ENCODE measurements at regions not wholly inside any gene's neighbourhood (a gene's known extent, or its start where the extent isn't known, plus 50 kb on each side); places are given as distances from the start of the nearest gene placed in this dataset.
"Not testable (repeated sequence)": the region's sequence is repeated elsewhere in the genome, so short reads cannot be mapped to it uniquely, and the experiment has no call there.

DNA sequence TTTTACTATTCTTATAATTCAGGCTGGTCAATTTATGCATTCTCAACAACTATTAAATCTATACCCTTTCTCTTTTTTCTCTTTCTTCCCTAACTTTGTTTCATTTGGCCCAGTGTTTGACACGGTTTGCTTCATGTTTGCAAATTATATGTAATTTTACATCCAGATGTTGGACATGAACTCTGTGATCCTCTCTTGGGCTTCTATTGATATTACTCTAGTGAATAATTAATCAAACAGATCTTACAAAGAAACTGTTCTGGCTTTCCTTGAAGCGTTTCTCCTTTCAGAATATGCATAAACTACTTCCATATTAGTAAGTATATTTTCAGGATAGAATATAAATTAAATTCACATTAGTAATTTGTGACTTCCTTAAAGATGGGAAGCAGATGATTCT is 225.1 kb upstream of the TMEFF2 start:
- intact Hi-C loops (cut with DNase I; ENCODE audit: low total_unique reads): no loop called here
- no peaks in the 10 kb centered on the region for H3K27me3 ChIP-seq
- peaks cover 0 to 5% (median 3%) of the 10 kb centered on the region in 4 donors for H3K9me3 ChIP-seq
- no peaks in the 10 kb centered on the region for H3K4me1 ChIP-seq
- no peaks in the 10 kb centered on the region for H3K36me3 ChIP-seq
- WGBS, 5 donors: 61 to 68% (median 67%) methylated on average over 2 of the region's 2 CpGs
- peak in 1 of 2 donors; percentile 4 for DNase-seq
- H3K4me3 ChIP-seq: no peak overlapping the region
- TF ChIP-seq CTCF (IDR thresholded peaks at IDR 0.05) (no peak), EP300 (IDR thresholded peaks at IDR 0.05) (no peak), POLR2AphosphoS5 (IDR thresholded peaks at IDR 0.05) (no peak), POLR2A (IDR thresholded peaks at IDR 0.05) (no peak)
- H3K27ac ChIP-seq: no peak overlapping the region

GRCh38 chr2:192416060-192416459 is 221.3 kb upstream of the TMEFF2 start:
- intact Hi-C loops (cut with DNase I; ENCODE audit: low total_unique reads): no loop called here
- TF ChIP-seq POLR2AphosphoS5 (IDR thresholded peaks at IDR 0.05) (no peak), EP300 (IDR thresholded peaks at IDR 0.05) (no peak), POLR2A (IDR thresholded peaks at IDR 0.05) (no peak), CTCF (IDR thresholded peaks at IDR 0.05) (no peak)
- Histone ChIP-seq H3K36me3 (no peaks in the 10 kb centered on the region), H3K27me3 (no peaks in the 10 kb centered on the region), H3K27ac (no peak overlapping the region), H3K4me3 (no peak overlapping the region), H3K4me1 (no peaks in the 10 kb centered on the region), H3K9me3 (peaks cover 0 to 15% (median 8%) of the 10 kb centered on the region in 4 donors)
- WGBS, 5 donors: 48 to 62% (median 52%) methylated on average over 4 of the region's 4 CpGs
- peak in 1 of 2 donors; percentile 20 for DNase-seq

- no peaks in the 10 kb centered on the region for H3K36me3 ChIP-seq
- no peak overlapping the region for H3K27ac ChIP-seq
- H3K9me3 ChIP-seq: peaks cover 0 to 14% (median 7%) of the 10 kb centered on the region in 4 donors
- TF ChIP-seq EP300 (IDR thresholded peaks at IDR 0.05) (no peak), POLR2A (IDR thresholded peaks at IDR 0.05) (no peak), CTCF (IDR thresholded peaks at IDR 0.05) (no peak), POLR2AphosphoS5 (IDR thresholded peaks at IDR 0.05) (no peak)
- 85 to 91% (median 90%) methylated on average over 15 to 18 of the region's 18 CpGs for WGBS, 5 donors
- no peaks in the 10 kb centered on the region for H3K27me3 ChIP-seq
- H3K4me3 ChIP-seq: no peak overlapping the region
- intact Hi-C loops (cut with DNase I; ENCODE audit: low total_unique reads): no loop called here
- no peaks in the 10 kb centered on the region for H3K4me1 ChIP-seq
- DNase-seq: no peak
These were observed 220.1 kb upstream of the TMEFF2 start for GRCh38 chr2:192414794-192415193.

GRCh38 chr2:192413812-192414681 is 219.3 kb upstream of the TMEFF2 start:
- DNase-seq: no peak
- no peak overlapping the region for H3K27ac ChIP-seq
- H3K4me3 ChIP-seq: no peak overlapping the region
- H3K9me3 ChIP-seq: peaks cover 0 to 14% (median 7%) of the 10 kb centered on the region in 4 donors
- WGBS, 5 donors: 93 to 94% (median 94%) methylated on average over 4 to 13 of the region's 13 CpGs
- H3K4me1 ChIP-seq: no peaks in the 10 kb centered on the region
- H3K36me3 ChIP-seq: no peaks in the 10 kb centered on the region
- intact Hi-C loops (cut with DNase I; ENCODE audit: low total_unique reads): no loop called here
- H3K27me3 ChIP-seq: no peaks in the 10 kb centered on the region
- no peak for TF ChIP-seq EP300 (IDR thresholded peaks at IDR 0.05)
- TF ChIP-seq CTCF (IDR thresholded peaks at IDR 0.05): no peak
- no peak for TF ChIP-seq POLR2A (IDR thresholded peaks at IDR 0.05)
- no peak for TF ChIP-seq POLR2AphosphoS5 (IDR thresholded peaks at IDR 0.05)

DNA sequence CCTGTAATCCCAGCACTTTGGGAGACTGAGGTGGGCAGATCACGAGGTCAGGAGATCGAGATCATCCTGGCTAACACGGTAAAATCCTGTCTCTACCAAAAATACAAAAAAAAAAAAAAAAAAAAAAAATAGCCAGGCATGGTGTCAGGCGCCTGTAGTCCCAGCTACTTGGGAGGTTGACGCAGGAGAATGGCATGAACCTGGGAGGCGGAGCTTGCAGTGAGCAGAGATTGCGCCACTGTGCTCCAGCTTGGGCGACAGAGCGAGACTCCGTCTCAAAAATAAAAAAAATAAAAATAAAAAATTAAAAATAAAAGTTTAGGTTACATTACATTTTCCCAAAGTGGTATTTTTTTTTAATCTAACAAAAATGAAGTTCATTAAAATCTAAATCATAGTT is 218.1 kb upstream of the TMEFF2 start:
- 81 to 93% (median 87%) methylated on average over 10 of the region's 10 CpGs for WGBS, 5 donors
- H3K27me3 ChIP-seq; DNase-seq; H3K4me1 ChIP-seq; H3K27ac ChIP-seq; intact Hi-C loops (cut with DNase I; ENCODE audit: low total_unique reads); H3K4me3 ChIP-seq; H3K36me3 ChIP-seq: not testable (repeated sequence)
- H3K9me3 ChIP-seq: peaks cover 0 to 14% (median 7%) of the 10 kb centered on the region in 4 donors

All from stomach (tissue), 8 donors.